Adrenal gland (tissue), 9 donors: ENCODE measurements at regions not wholly inside any gene's neighbourhood (a gene's known extent, or its start where the extent isn't known, plus 50 kb on each side); places are given as distances from the start of the nearest gene placed in this dataset.
A peak's percentile ranks its signal among the peaks of the same experiment; 100 is the strongest.

ENCODE experiments used
- DNase-seq, 7 donors: peaks; one replicate each; pipeline ENCODE4 v3.0.0-alpha.2; 2019 to 2020
- H3K27ac ChIP-seq, 5 donors: fragments of 200-600 bp; sonication (generic) in 4 of 5; 1 replicate in 3 of 5; 2 replicates in 2 of 5; pipeline versions ENCODE4 v1.5.1 to v1.8.0; 2016 to 2020; ENCODE audit warnings: mild to moderate bottlenecking in 1 of 5
- H3K27me3 ChIP-seq: fragments of 200-600 bp; 2 replicates; pipeline ENCODE4 v1.8.0; 2021
- H3K36me3 ChIP-seq, 2 donors: fragments of 200-600 bp; replicated peaks in 1 of 2; 1 replicate in 1 of 2; 2 replicates in 1 of 2; pipeline versions ENCODE4 v1.5.1 to v1.8.0; 2018 to 2022
- H3K4me1 ChIP-seq, 2 donors: fragments of 200-600 bp; replicated peaks in 1 of 2; 1 replicate in 1 of 2; 2 replicates in 1 of 2; pipeline versions ENCODE4 v1.5.1 to v1.8.0; 2018 to 2021
- H3K4me3 ChIP-seq, 4 donors: fragments of 200-600 bp; sonication (generic) in 3 of 4; one replicate each; pipeline ENCODE4 v1.5.1; 2016 to 2018
- H3K9me3 ChIP-seq, 3 donors: fragments of 200-600 bp; sonication (generic) in 1 of 3; replicated peaks in 1 of 3; 1 replicate in 2 of 3; 2 replicates in 1 of 3; pipeline versions ENCODE4 v1.5.1 to v1.8.0; 2016 to 2021
- POLR2A ChIP-seq, 2 donors: fragments of 450-650 bp; IDR thresholded peaks; one replicate each; pipeline ENCODE4 v1.6.1; 2017; ENCODE audit warnings: antibody characterized with exemption in 2 of 2, mild to moderate bottlenecking in 2 of 2, moderate library complexity in 1 of 2
- WGBS, 4 donors: extraction: QIAGEN DNeasy Blood & Tissue Kit in 2 of 4; methylation state at CpG; one replicate each; pipeline versions ENCODE4 v1.1.5 to v1.1.7; 2013 to 2017; 5-methylcytosine and 5-hydroxymethylcytosine counted together
- intact Hi-C, 2 donors: fragments of 100-400 bp; cut with DNase I; formaldehyde crosslinking; loops; one replicate each; pipeline versions ENCODE4 v1.14.1 to v1.15.0; 2022 to 2023
- TF ChIP-seq, protein P1 (sequence below), 6 experiments: fragments of 450-650 bp in 4 of 6; fragments of 200-600 bp in 2 of 6; sonication (generic) in 1 of 6; IDR thresholded peaks; 1 replicate in 5 of 6; 2 replicates in 1 of 6; pipeline versions ENCODE4 v1.5.1 to v1.8.0; 2016 to 2021; ENCODE audit warnings: antibody characterized with exemption in 6 of 6, mild to moderate bottlenecking in 2 of 6, moderate library complexity in 1 of 6
- donor health status: healthy with polysubstance abuse.
- donor health status: Bipolar disorder and iron deficiency.
- donor health status: DM: yes; HTN: yes; CAD: no.
- donor health status: DM: no; HTN: no; CAD: no.
- donor health status: DM: no; HTN: no; CAD: no.

DNA sequence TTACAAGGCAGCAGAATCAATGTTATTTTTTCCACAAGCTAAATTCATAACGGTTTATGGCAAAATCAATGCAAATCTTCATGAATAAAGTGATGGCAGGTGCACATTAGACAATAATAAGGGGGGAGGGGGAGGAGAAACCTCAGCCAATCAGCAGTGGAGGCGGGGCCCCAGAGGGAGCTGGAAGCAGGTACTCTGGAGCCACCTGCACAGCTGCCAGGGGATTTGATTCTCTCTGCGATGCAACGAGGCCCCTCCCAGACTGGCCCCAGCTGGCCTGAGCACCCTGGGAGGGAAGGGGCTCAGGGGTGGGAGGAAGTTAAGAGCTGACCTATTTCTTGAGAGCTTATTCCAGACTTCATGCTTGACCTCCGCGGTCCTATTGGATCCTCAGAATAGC lies 127.8 kb upstream of the IGSF21 start:
- DNase-seq, result no peak
- intact Hi-C loops, result loop anchor here (5.0 to 10.0 kb wide), 3 partner anchors 115 to 245 kb away; no protein-coding TSS in a partner anchor
- no peak overlapping the region for H3K4me3 ChIP-seq
- H3K27ac ChIP-seq, result no peak overlapping the region
- peaks cover 11% of the 10 kb centered on the region for H3K27me3 ChIP-seq
- H3K36me3 ChIP-seq, result no peaks in the 10 kb centered on the region
- no peaks in the 10 kb centered on the region for H3K4me1 ChIP-seq
- WGBS, 4 donors, result 44 to 60% (median 56%) methylated on average over 6 of the region's 6 CpGs
- H3K9me3 ChIP-seq, result no peaks in the 10 kb centered on the region
- TF ChIP-seq, protein P1, sequence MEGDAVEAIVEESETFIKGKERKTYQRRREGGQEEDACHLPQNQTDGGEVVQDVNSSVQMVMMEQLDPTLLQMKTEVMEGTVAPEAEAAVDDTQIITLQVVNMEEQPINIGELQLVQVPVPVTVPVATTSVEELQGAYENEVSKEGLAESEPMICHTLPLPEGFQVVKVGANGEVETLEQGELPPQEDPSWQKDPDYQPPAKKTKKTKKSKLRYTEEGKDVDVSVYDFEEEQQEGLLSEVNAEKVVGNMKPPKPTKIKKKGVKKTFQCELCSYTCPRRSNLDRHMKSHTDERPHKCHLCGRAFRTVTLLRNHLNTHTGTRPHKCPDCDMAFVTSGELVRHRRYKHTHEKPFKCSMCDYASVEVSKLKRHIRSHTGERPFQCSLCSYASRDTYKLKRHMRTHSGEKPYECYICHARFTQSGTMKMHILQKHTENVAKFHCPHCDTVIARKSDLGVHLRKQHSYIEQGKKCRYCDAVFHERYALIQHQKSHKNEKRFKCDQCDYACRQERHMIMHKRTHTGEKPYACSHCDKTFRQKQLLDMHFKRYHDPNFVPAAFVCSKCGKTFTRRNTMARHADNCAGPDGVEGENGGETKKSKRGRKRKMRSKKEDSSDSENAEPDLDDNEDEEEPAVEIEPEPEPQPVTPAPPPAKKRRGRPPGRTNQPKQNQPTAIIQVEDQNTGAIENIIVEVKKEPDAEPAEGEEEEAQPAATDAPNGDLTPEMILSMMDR (IDR thresholded peaks at IDR 0.05), result no peak
- no peak for TF ChIP-seq POLR2A (IDR thresholded peaks at IDR 0.05)

DNA sequence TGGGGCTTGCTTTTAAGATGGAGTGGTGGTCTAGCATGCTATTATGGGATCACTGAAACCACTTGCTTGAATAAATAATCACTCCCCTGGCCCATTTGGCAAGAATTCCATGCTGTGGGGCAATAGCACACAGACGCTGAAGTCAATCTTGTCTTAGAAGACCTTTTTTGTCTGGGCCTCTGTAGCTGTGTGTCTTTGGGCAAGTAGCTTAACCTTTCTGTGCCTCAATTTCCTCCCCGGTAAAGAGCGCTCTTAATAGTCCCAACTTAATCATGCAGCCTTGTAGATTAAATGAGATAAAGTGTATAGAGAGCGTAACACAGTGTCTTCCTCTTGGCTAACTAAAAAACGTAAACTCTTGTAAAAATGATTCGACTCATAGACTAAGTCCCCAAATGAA lies 125.4 kb upstream of the IGSF21 start:
- no peaks in the 10 kb centered on the region for H3K4me1 ChIP-seq
- H3K9me3 ChIP-seq, result no peaks in the 10 kb centered on the region
- DNase-seq, result no peak
- intact Hi-C loops, result loop anchor here (5.0 to 10.0 kb wide), 3 partner anchors 113 to 243 kb away; no protein-coding TSS in a partner anchor
- no peak for TF ChIP-seq POLR2A (IDR thresholded peaks at IDR 0.05)
- TF ChIP-seq, protein P1 (IDR thresholded peaks at IDR 0.05), result no peak
- peaks cover 10% of the 10 kb centered on the region for H3K27me3 ChIP-seq
- 79 to 89% (median 85%) methylated on average over 6 of the region's 6 CpGs for WGBS, 4 donors
- H3K27ac ChIP-seq, result no peak overlapping the region
- no peaks in the 10 kb centered on the region for H3K36me3 ChIP-seq
- H3K4me3 ChIP-seq, result no peak overlapping the region

DNA sequence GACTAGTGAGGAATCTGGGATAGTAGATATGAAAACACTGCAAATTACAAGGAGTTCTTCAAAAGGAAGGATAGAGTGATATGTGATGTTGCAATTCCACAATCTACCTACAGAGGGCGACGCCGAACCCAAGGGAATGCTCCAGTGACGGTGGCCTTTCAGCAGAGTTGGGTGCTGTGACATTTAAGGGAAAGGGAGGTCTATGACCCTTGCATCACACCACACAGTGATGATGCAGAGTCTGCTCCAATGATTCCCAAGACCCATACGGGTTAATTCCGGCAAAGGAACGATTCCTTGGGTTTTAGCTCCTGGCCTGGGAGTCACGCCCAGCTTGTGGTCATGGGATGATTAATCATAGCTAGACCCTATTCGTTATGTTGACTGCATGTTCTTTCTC lies 123.0 kb upstream of the IGSF21 start:
- DNase-seq, result peak; percentile 23 to 69 (median 38)
- WGBS, 4 donors, result 26 to 31% (median 29%) methylated on average over 9 of the region's 9 CpGs
- Histone ChIP-seq H3K9me3 (no peaks in the 10 kb centered on the region), H3K36me3 (no peaks in the 10 kb centered on the region), H3K27me3 (peaks cover 10% of the 10 kb centered on the region), H3K27ac (no peak overlapping the region), H3K4me1 (no peaks in the 10 kb centered on the region), H3K4me3 (no peak overlapping the region)
- TF ChIP-seq POLR2A (IDR thresholded peaks at IDR 0.05), result no peak
- TF ChIP-seq, protein P1 (IDR thresholded peaks at IDR 0.05), result peak; percentile 55 to 68 (median 62)
- intact Hi-C loops, result loop anchor here (5.0 to 10.0 kb wide), 3 partner anchors 110 to 240 kb away; no protein-coding TSS in a partner anchor

DNA sequence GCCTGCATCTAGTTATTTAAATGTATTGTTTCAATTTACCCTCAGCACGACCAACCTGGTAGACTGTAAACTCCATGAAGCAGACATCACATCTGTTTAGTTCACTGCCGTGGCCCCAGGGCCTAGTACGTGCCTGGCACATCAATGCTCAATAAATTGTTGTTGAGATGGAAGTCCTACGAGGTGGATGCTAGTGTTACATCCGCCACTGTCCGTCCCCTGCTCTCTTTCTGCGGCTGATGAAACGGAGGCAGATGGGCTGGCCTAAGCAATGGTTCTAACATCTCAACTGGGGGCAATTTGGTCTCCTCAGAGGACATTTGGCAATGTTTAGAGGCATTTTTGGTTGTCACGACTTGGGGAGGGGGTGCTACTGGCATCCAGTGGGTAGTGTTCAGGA lies 121.4 kb upstream of the IGSF21 start:
- no peak for DNase-seq
- no peaks in the 10 kb centered on the region for H3K36me3 ChIP-seq
- TF ChIP-seq, protein P1 (IDR thresholded peaks at IDR 0.05), result no peak
- TF ChIP-seq POLR2A (IDR thresholded peaks at IDR 0.05), result no peak
- peaks cover 10% of the 10 kb centered on the region for H3K27me3 ChIP-seq
- H3K9me3 ChIP-seq, result no peaks in the 10 kb centered on the region
- H3K4me1 ChIP-seq, result no peaks in the 10 kb centered on the region
- no peak overlapping the region for H3K4me3 ChIP-seq
- 80 to 92% (median 87%) methylated on average over 9 of the region's 9 CpGs for WGBS, 4 donors
- no peak overlapping the region for H3K27ac ChIP-seq
- intact Hi-C loops, result loop anchor here in 1 of 2 donors (10.0 kb wide), 2 partner anchors 109 to 239 kb away; no protein-coding TSS in a partner anchor
